GM23338 (cell line): ENCODE measurements at regions not wholly inside any gene's neighbourhood (a gene's known extent, or its start where the extent isn't known, plus 50 kb on each side); places are given as distances from the start of the nearest gene placed in this dataset.

Source experiments
- ATAC-seq: fragments of 200-7000 bp; cut with Tn5 transposase; 3 replicates; pipeline ENCODE4 v1.9.1; 2020
- DNase-seq: peaks from one replicate; pipeline ENCODE4 v3.0.0-alpha.2; 2015; ENCODE audit warnings: low spot score
- H2AFZ ChIP-seq: fragments of 200-600 bp; sonication (generic); 2 replicates; pipeline ENCODE4 v1.8.0; 2016; ENCODE audit warnings: antibody characterized with exemption, mild to moderate bottlenecking, moderate library complexity
- H3F3A ChIP-seq: fragments of 200-600 bp; sonication (generic); replicated peaks from 2 replicates; pipeline ENCODE4 v1.8.0; 2017; ENCODE audit warnings: antibody characterized with exemption, mixed run types, low read depth
- H3K27ac ChIP-seq: fragments of 200-600 bp; sonication (generic); 2 replicates; pipeline ENCODE4 v1.6.1; 2016; ENCODE audit warnings: low read depth
- H3K27me3 ChIP-seq: fragments of 200-600 bp; sonication (generic); 2 replicates; pipeline ENCODE4 v1.8.0; 2016; ENCODE audit warnings: mild to moderate bottlenecking, mixed run types, moderate library complexity; ENCODE audit not compliant: insufficient read depth
- H3K36me3 ChIP-seq: fragments of 200-600 bp; sonication (generic); 2 replicates; pipeline ENCODE4 v1.8.0; 2016; ENCODE audit warnings: mild to moderate bottlenecking; ENCODE audit not compliant: insufficient read depth
- H3K4me1 ChIP-seq: fragments of 200-600 bp; sonication (generic); 2 replicates; pipeline ENCODE4 v1.8.0; 2016; ENCODE audit warnings: mild to moderate bottlenecking, moderate library complexity; ENCODE audit not compliant: insufficient read depth
- H3K4me2 ChIP-seq: fragments of 200-600 bp; sonication (generic); 2 replicates; pipeline ENCODE4 v1.7.1; 2017; ENCODE audit warnings: mixed run types
- H3K4me3 ChIP-seq: fragments of 200-600 bp; sonication (generic); 2 replicates; pipeline ENCODE4 v1.6.1; 2016; ENCODE audit warnings: mixed run types
- H3K79me2 ChIP-seq: fragments of 200-600 bp; sonication (generic); replicated peaks from 2 replicates; pipeline ENCODE4 v1.8.0; 2017; ENCODE audit warnings: mild to moderate bottlenecking; ENCODE audit not compliant: insufficient read depth
- H3K9me2 ChIP-seq: fragments of 200-600 bp; sonication (generic); 2 replicates; pipeline ENCODE4 v1.8.0; 2017; ENCODE audit not compliant: insufficient read depth
- H4K20me1 ChIP-seq: fragments of 200-600 bp; sonication (generic); replicated peaks from 2 replicates; pipeline ENCODE4 v1.8.0; 2017; ENCODE audit warnings: mild to moderate bottlenecking; ENCODE audit not compliant: insufficient read depth
- H3K27ac Mint-ChIP-seq: 2 replicates; pipeline ENCODE4 v1.8.0; 2020; ENCODE audit warnings: inconsistent platforms, mild to moderate bottlenecking, moderate library complexity, mixed read lengths
- H3K27me3 Mint-ChIP-seq: 3 replicates; pipeline ENCODE4 v1.8.0; 2022; ENCODE audit warnings: low read depth, mild to moderate bottlenecking, moderate library complexity, mixed read lengths, inconsistent platforms; ENCODE audit not compliant: insufficient read depth, poor library complexity
- H3K36me3 Mint-ChIP-seq: 3 replicates; pipeline ENCODE4 v1.8.0; 2021; ENCODE audit warnings: low read depth, mild to moderate bottlenecking, inconsistent platforms, moderate library complexity, mixed read lengths
- H3K4me1 Mint-ChIP-seq: 3 replicates; pipeline ENCODE4 v1.8.0; 2020; ENCODE audit warnings: mild to moderate bottlenecking, inconsistent platforms, mixed read lengths
- H3K4me3 Mint-ChIP-seq: 3 replicates; pipeline ENCODE4 v1.8.0; 2021; ENCODE audit warnings: moderate library complexity, mild to moderate bottlenecking, inconsistent platforms, mixed read lengths
- H3K9me3 Mint-ChIP-seq: 3 replicates; pipeline ENCODE4 v1.8.0; 2020; ENCODE audit warnings: moderate library complexity, mild to moderate bottlenecking, inconsistent platforms, mixed read lengths
- CREB1 ChIP-seq: fragments of 250-450 bp; sonication (Bioruptor Pico); IDR thresholded peaks from 2 replicates; pipeline ENCODE4 v1.5.0; 2020; ENCODE audit warnings: low read depth, mild to moderate bottlenecking, moderate library complexity
- CTCF ChIP-seq, 2 experiments: fragments of 200-600 bp in 1 of 2; sonication (generic) in 1 of 2; conservative IDR thresholded peaks; 2 replicates each; pipeline versions ENCODE4 v1.5.1 to v1.6.1; 2016 to 2017; ENCODE audit warnings: antibody characterized with exemption in 2 of 2, low read depth in 2 of 2, mild to moderate bottlenecking in 2 of 2, moderate library complexity in 1 of 2
- ETS1 ChIP-seq: IDR thresholded peaks from 2 replicates; pipeline ENCODE4 v1.6.1; 2016; ENCODE audit warnings: antibody characterized with exemption
- EZH2 ChIP-seq: fragments of 200-600 bp; sonication (generic); IDR thresholded peaks from one replicate; pipeline ENCODE4 v1.8.0; 2017; ENCODE audit warnings: antibody characterized with exemption, mild to moderate bottlenecking, low read depth; ENCODE audit not compliant: unreplicated experiment
- JUNB ChIP-seq: IDR thresholded peaks from one replicate; pipeline ENCODE4 v1.6.1; 2016; ENCODE audit warnings: antibody characterized with exemption; ENCODE audit not compliant: unreplicated experiment
- NANOG ChIP-seq: IDR thresholded peaks from 2 replicates; pipeline ENCODE4 v1.6.1; 2016; ENCODE audit warnings: antibody characterized with exemption, borderline replicate concordance
- REST ChIP-seq: IDR thresholded peaks from one replicate; pipeline ENCODE4 v1.6.1; 2018; ENCODE audit warnings: antibody characterized with exemption; ENCODE audit not compliant: unreplicated experiment
- ZNF114 ChIP-seq: fragments of 250-450 bp; sonication (Bioruptor Pico); IDR thresholded peaks from 2 replicates; pipeline ENCODE4 v1.5.0; 2020; ENCODE audit warnings: mild to moderate bottlenecking, moderate library complexity
- ZNF331 ChIP-seq: fragments of 250-450 bp; sonication (Bioruptor Pico); IDR thresholded peaks from 2 replicates; pipeline ENCODE4 v1.5.0; 2020; ENCODE audit warnings: low read depth, mild to moderate bottlenecking, moderate library complexity
- ZNF462 ChIP-seq: fragments of 250-450 bp; sonication (Bioruptor Pico); IDR thresholded peaks from 2 replicates; pipeline ENCODE4 v1.5.0; 2020; ENCODE audit warnings: mild to moderate bottlenecking, moderate library complexity

- no peaks in the 10 kb centered on the region for H3K27me3 Mint-ChIP-seq
- ATAC-seq: no peak
- Histone ChIP-seq H3K27ac (no peak overlapping the region), H2AFZ (no peak overlapping the region), H3K9me2 (no peaks in the 10 kb centered on the region), H3K79me2 (no peaks in the 10 kb centered on the region), H3K4me2 (no peak overlapping the region), H3K4me3 (no peak overlapping the region), H3K4me1 (peaks cover 21% of the 10 kb centered on the region), H3K27me3 (no peaks in the 10 kb centered on the region), H3F3A (no peaks in the 10 kb centered on the region), H3K36me3 (no peaks in the 10 kb centered on the region), H4K20me1 (no peaks in the 10 kb centered on the region)
- H3K9me3 Mint-ChIP-seq: no peaks in the 10 kb centered on the region; the same call in 2 of the 3 replicates
- peak in 1 of 2 experiments; percentile 36; a peak in 1 of 4 replicates for TF ChIP-seq CTCF (conservative IDR thresholded peaks at IDR 0.05; ENCODE audit: low read depth in 2 of 2)
- TF ChIP-seq EZH2: no peak
- H3K36me3 Mint-ChIP-seq: no peaks in the 10 kb centered on the region
- H3K27ac Mint-ChIP-seq: no peak overlapping the region
- H3K4me1 Mint-ChIP-seq: peaks cover 23% of the 10 kb centered on the region
- no peak overlapping the region for H3K4me3 Mint-ChIP-seq
- no peak for DNase-seq
These were observed 315.9 kb downstream of the PCDH10 start for GRCh38 chr4:133465022-133465421.

GRCh38 chr4:133464311-133464710 is 315.2 kb downstream of the PCDH10 start:
- H3K36me3 ChIP-seq: no peaks in the 10 kb centered on the region
- peaks cover 21% of the 10 kb centered on the region for H3K4me1 ChIP-seq
- DNase-seq: no peak
- H3F3A ChIP-seq: no peaks in the 10 kb centered on the region
- H3K9me3 Mint-ChIP-seq: no peaks in the 10 kb centered on the region; the same call in 2 of the 3 replicates
- H3K27me3 Mint-ChIP-seq: no peaks in the 10 kb centered on the region
- no peaks in the 10 kb centered on the region for H3K79me2 ChIP-seq
- 0 out of 2 replicates have a peak overlapping the region, but pooled peaks have one; percentile 1 for H2AFZ ChIP-seq
- H3K4me1 Mint-ChIP-seq: peaks cover 23% of the 10 kb centered on the region
- H3K4me2 ChIP-seq: no peak overlapping the region
- no peak for ATAC-seq
- H4K20me1 ChIP-seq: no peaks in the 10 kb centered on the region
- H3K4me3 ChIP-seq: no peak overlapping the region
- no peak overlapping the region for H3K27ac ChIP-seq
- no peak overlapping the region for H3K4me3 Mint-ChIP-seq
- H3K36me3 Mint-ChIP-seq: no peaks in the 10 kb centered on the region
- H3K9me2 ChIP-seq: no peaks in the 10 kb centered on the region
- no peaks in the 10 kb centered on the region for H3K27me3 ChIP-seq
- H3K27ac Mint-ChIP-seq: no peak overlapping the region
- TF ChIP-seq CREB1 (no peak), ETS1 (no peak), ZNF331 (CRISPR knock-in tag) (no peak), JUNB (no peak), REST (no peak), ZNF462 (CRISPR knock-in tag) (no peak), ZNF114 (no peak), NANOG (no peak)
